HCT116 (cell line): ENCODE measurements at regions not wholly inside any gene's neighbourhood (a gene's known extent, or its start where the extent isn't known, plus 50 kb on each side); places are given as distances from the start of the nearest gene placed in this dataset.

Experiments used
- ATAC-seq: fragments of 200-7000 bp; cut with Tn5 transposase; 2 replicates; pipeline ENCODE4 v1.9.1; 2020; ENCODE audit warnings: mild to moderate bottlenecking, moderate library complexity
- BruUV-seq: library from RNA; stranded (reverse); fragments of 400-500 nt; replicated peaks from 2 replicates; lab custom pipeline; 2021; lab: Mats Ljungman, UMichigan
- CTCF ChIA-PET: fragments of 300-600 bp; sonication (Branson Sonifier 250); formaldehyde crosslinking; loops from one replicate; lab custom pipeline; 2021; ENCODE audit warnings: antibody characterized with exemption; lab: Charles Lee
- POLR2A ChIA-PET: fragments of 300-600, 350-600 bp; sonication (Branson Sonifier 250); formaldehyde crosslinking; loops from one replicate; lab custom pipeline; 2021; ENCODE audit warnings: antibody characterized with exemption; lab: Charles Lee
- RAD21 ChIA-PET, 2 experiments: fragments of 300-600 bp; sonication (Branson Sonifier 250); formaldehyde crosslinking; loops; one replicate each; lab custom pipeline; 2023; ENCODE audit warnings: low total read pairs in 2 of 2; ENCODE audit not compliant: uncharacterized antibody in 2 of 2, unreplicated experiment in 2 of 2, low non-redundant PET in 1 of 2; lab: Charles Lee
- DNase-seq: peaks from one replicate; pipeline ENCODE4 v3.0.0-alpha.2; 2010; ENCODE audit warnings: low read depth, low spot score
- H2AFZ ChIP-seq: fragments of 200-600 bp; shearing (Covaris generic), sonication (generic); 2 replicates; pipeline ENCODE4 v1.6.1; 2017; ENCODE audit warnings: low read depth, mixed run types, mixed read lengths, antibody characterized with exemption, low read length; ENCODE audit not compliant: poor library complexity, severe bottlenecking
- H3K27ac ChIP-seq: 2 replicates; pipeline ENCODE4 v1.5.1; 2012; ENCODE audit warnings: low read depth, low read length
- H3K27me3 ChIP-seq: fragments of 200-600 bp; sonication (generic); 2 replicates; pipeline ENCODE4 v1.6.1; 2016; ENCODE audit warnings: mixed run types, low read length, mixed read lengths; ENCODE audit not compliant: insufficient read depth
- H3K36me3 ChIP-seq, 2 experiments: fragments of 200-500 bp in 1 of 2; fragments of 200-600 bp in 1 of 2; sonication (Bioruptor generic) in 1 of 2; sonication (generic) in 1 of 2; 2 replicates each; pipeline versions ENCODE4 v1.5.1 to v1.6.1; 2014 to 2016; ENCODE audit warnings: low read length in 2 of 2, inconsistent platforms in 1 of 2, mixed read lengths in 1 of 2, mixed run types in 1 of 2; ENCODE audit not compliant: insufficient read depth in 2 of 2, control insufficient read depth in 1 of 2
- H3K4me1 ChIP-seq, 2 experiments: fragments of 200-600 bp in 1 of 2; sonication (generic) in 1 of 2; 2 replicates each; pipeline versions ENCODE4 v1.5.1 to v1.6.1; 2012 to 2017; ENCODE audit warnings: low read length in 2 of 2, inconsistent platforms in 1 of 2, mild to moderate bottlenecking in 1 of 2, mixed read lengths in 1 of 2, mixed run types in 1 of 2, moderate library complexity in 1 of 2; ENCODE audit not compliant: insufficient read depth in 2 of 2, control insufficient read depth in 1 of 2
- H3K4me2 ChIP-seq: fragments of 200-600 bp; sonication (generic); 2 replicates; pipeline ENCODE4 v1.6.1; 2017; ENCODE audit warnings: mixed run types, low read length, mixed read lengths
- H3K4me3 ChIP-seq, 2 experiments: fragments of 200-600 bp in 1 of 2; sonication (generic) in 1 of 2; replicated peaks in 1 of 2; 2 replicates each; pipeline ENCODE4 v1.5.1; 2011 to 2016; ENCODE audit warnings: low read length in 2 of 2, control low read depth in 1 of 2, low read depth in 1 of 2, mild to moderate bottlenecking in 1 of 2, mixed read lengths in 1 of 2, mixed run types in 1 of 2
- H3K79me2 ChIP-seq: fragments of 200-600 bp; sonication (generic); 2 replicates; pipeline ENCODE4 v1.6.1; 2017; ENCODE audit warnings: mild to moderate bottlenecking, mixed run types, low read length, moderate library complexity, mixed read lengths; ENCODE audit not compliant: insufficient read depth
- H3K9ac ChIP-seq: fragments of 200-600 bp; sonication (generic); 2 replicates; pipeline ENCODE4 v1.6.1; 2016; ENCODE audit warnings: low read length, mixed read lengths
- H3K9me2 ChIP-seq: fragments of 200-600 bp; sonication (generic), shearing (Covaris generic); 2 replicates; pipeline ENCODE4 v1.6.1; 2017; ENCODE audit warnings: mixed run types, mild to moderate bottlenecking, moderate library complexity; ENCODE audit not compliant: insufficient read depth
- H3K9me3 ChIP-seq, 2 experiments: fragments of 200-500 bp in 1 of 2; fragments of 200-600 bp in 1 of 2; sonication (Bioruptor generic) in 1 of 2; sonication (generic) in 1 of 2; 2 replicates each; pipeline ENCODE4 v1.6.1; 2014 to 2017; ENCODE audit warnings: low read length in 2 of 2, mixed read lengths in 2 of 2, inconsistent platforms in 1 of 2, low read depth in 1 of 2, mild to moderate bottlenecking in 1 of 2, mixed run types in 1 of 2, moderate library complexity in 1 of 2; ENCODE audit not compliant: control insufficient read depth in 1 of 2, insufficient read depth in 1 of 2
- H4K20me1 ChIP-seq: fragments of 200-600 bp; sonication (generic), shearing (Covaris generic); 2 replicates; pipeline ENCODE4 v1.6.1; 2017; ENCODE audit warnings: mixed run types, mild to moderate bottlenecking, moderate library complexity; ENCODE audit not compliant: insufficient read depth
- CBX3 ChIP-seq: IDR thresholded peaks from 2 replicates; pipeline ENCODE4 v1.6.1; 2012; ENCODE audit warnings: low read depth
- CEBPB ChIP-seq: IDR thresholded peaks from 2 replicates; pipeline ENCODE4 v1.6.1; 2012; ENCODE audit warnings: low read depth
- ELF1 ChIP-seq: IDR thresholded peaks from 2 replicates; pipeline ENCODE4 v1.6.1; 2012; ENCODE audit warnings: low read depth, borderline replicate concordance
- EZH2 ChIP-seq: fragments of 200-600 bp; sonication (generic); IDR thresholded peaks from 2 replicates; pipeline ENCODE4 v1.6.1; 2017; ENCODE audit warnings: antibody characterized with exemption, mixed run types
- EZH2phosphoT487 ChIP-seq: fragments of 200-600 bp; IDR thresholded peaks from 2 replicates; pipeline ENCODE4 v1.6.1; 2018; ENCODE audit warnings: antibody characterized with exemption, borderline replicate concordance
- JUND ChIP-seq: IDR thresholded peaks from 2 replicates; pipeline ENCODE4 v1.6.1; 2012
- POLR2A ChIP-seq: IDR thresholded peaks from 2 replicates; pipeline ENCODE4 v1.7.0; 2011; ENCODE audit warnings: borderline replicate concordance; ENCODE audit not compliant: insufficient read depth, insufficient read length; ENCODE audit errors: extremely low read depth
- RAD21 ChIP-seq: IDR thresholded peaks from 2 replicates; pipeline ENCODE4 v1.6.1; 2012; ENCODE audit warnings: low read depth, mild to moderate bottlenecking
- SIN3A ChIP-seq: IDR thresholded peaks from 2 replicates; pipeline ENCODE4 v1.6.1; 2012; ENCODE audit warnings: low read depth
- ZFX ChIP-seq: fragments of 450-650 bp; IDR thresholded peaks from 2 replicates; pipeline ENCODE4 v1.6.1; 2017
- intact Hi-C: fragments of 100-400 bp; cut with micrococcal nuclease; formaldehyde crosslinking; loops from 2 replicates; pipeline ENCODE4 v1.10.0; 2022
- TF ChIP-seq, protein P1 (sequence below): IDR thresholded peaks from 2 replicates; pipeline ENCODE4 v1.6.1; 2012
- TF ChIP-seq, protein P2 (sequence below), 3 experiments: fragments of 200-600 bp in 1 of 3; sonication (generic) in 1 of 3; IDR thresholded peaks in 2 of 3; conservative IDR thresholded peaks in 1 of 3; 2 replicates each; pipeline ENCODE4 v1.5.1; 2012 to 2017; ENCODE audit warnings: low read depth in 2 of 3, low read length in 2 of 3, antibody characterized with exemption in 1 of 3, borderline replicate concordance in 1 of 3, control low read depth in 1 of 3, mild to moderate bottlenecking in 1 of 3, mixed read lengths in 1 of 3, mixed run types in 1 of 3, moderate library complexity in 1 of 3; ENCODE audit not compliant: insufficient read depth in 1 of 3
- TF ChIP-seq, protein P3 (sequence below): IDR thresholded peaks from 2 replicates; pipeline ENCODE4 v1.6.1; 2011; ENCODE audit warnings: mild to moderate bottlenecking, low read length, moderate library complexity; ENCODE audit not compliant: insufficient replicate concordance; ENCODE audit errors: extremely low read depth

- CTCF ChIA-PET = no interaction called here
- ATAC-seq (no peak), DNase-seq (no peak)
- RAD21 ChIA-PET = no interaction called here
- Histone ChIP-seq H2AFZ (no peak overlapping the region), H3K4me2 (no peak overlapping the region), H3K9me2 (no peaks in the 10 kb centered on the region), H3K9me3 (no peaks in the 10 kb centered on the region), H3K27ac (no peak overlapping the region), H3K79me2 (no peaks in the 10 kb centered on the region), H4K20me1 (no peaks in the 10 kb centered on the region), H3K4me3 (no peak overlapping the region), H3K27me3 (no peaks in the 10 kb centered on the region), H3K36me3 (no peaks in the 10 kb centered on the region), H3K4me1 (no peaks in the 10 kb centered on the region), H3K9ac (no peak overlapping the region)
- BruUV-seq = no TSS peak
- intact Hi-C loops = no loop called here
- TF ChIP-seq JUND (no peak), ZFX (no peak), EZH2phosphoT487 (no peak), RAD21 (no peak), SIN3A (no peak), EZH2 (no peak), ELF1 (no peak), CBX3 (no peak), POLR2A (no peak), CEBPB (no peak)
- TF ChIP-seq, protein P1, sequence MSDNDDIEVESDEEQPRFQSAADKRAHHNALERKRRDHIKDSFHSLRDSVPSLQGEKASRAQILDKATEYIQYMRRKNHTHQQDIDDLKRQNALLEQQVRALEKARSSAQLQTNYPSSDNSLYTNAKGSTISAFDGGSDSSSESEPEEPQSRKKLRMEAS = no peak
- TF ChIP-seq, protein P2, sequence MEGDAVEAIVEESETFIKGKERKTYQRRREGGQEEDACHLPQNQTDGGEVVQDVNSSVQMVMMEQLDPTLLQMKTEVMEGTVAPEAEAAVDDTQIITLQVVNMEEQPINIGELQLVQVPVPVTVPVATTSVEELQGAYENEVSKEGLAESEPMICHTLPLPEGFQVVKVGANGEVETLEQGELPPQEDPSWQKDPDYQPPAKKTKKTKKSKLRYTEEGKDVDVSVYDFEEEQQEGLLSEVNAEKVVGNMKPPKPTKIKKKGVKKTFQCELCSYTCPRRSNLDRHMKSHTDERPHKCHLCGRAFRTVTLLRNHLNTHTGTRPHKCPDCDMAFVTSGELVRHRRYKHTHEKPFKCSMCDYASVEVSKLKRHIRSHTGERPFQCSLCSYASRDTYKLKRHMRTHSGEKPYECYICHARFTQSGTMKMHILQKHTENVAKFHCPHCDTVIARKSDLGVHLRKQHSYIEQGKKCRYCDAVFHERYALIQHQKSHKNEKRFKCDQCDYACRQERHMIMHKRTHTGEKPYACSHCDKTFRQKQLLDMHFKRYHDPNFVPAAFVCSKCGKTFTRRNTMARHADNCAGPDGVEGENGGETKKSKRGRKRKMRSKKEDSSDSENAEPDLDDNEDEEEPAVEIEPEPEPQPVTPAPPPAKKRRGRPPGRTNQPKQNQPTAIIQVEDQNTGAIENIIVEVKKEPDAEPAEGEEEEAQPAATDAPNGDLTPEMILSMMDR (IDR thresholded peaks at IDR 0.05 in 2 of 3, conservative IDR thresholded peaks at IDR 0.05 in 1 of 3; ENCODE audit: borderline replicate concordance in 1 of 3, insufficient read depth in 1 of 3, low read depth in 2 of 3, low read length in 2 of 3) = no peak
- TF ChIP-seq, protein P3, sequence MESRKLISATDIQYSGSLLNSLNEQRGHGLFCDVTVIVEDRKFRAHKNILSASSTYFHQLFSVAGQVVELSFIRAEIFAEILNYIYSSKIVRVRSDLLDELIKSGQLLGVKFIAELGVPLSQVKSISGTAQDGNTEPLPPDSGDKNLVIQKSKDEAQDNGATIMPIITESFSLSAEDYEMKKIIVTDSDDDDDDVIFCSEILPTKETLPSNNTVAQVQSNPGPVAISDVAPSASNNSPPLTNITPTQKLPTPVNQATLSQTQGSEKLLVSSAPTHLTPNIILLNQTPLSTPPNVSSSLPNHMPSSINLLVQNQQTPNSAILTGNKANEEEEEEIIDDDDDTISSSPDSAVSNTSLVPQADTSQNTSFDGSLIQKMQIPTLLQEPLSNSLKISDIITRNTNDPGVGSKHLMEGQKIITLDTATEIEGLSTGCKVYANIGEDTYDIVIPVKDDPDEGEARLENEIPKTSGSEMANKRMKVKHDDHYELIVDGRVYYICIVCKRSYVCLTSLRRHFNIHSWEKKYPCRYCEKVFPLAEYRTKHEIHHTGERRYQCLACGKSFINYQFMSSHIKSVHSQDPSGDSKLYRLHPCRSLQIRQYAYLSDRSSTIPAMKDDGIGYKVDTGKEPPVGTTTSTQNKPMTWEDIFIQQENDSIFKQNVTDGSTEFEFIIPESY = no peak
- POLR2A ChIA-PET = no interaction called here
Observed at GRCh38 chr15:35208353-35208752, 123.3 kb upstream of the NANOGP8 start.
